HEK293 (cell line): ENCODE measurements at regions not wholly inside any gene's neighbourhood (a gene's known extent, or its start where the extent isn't known, plus 50 kb on each side); places are given as distances from the start of the nearest gene placed in this dataset.

Source experiments
- CTCF ChIA-PET: fragments of 350-600 bp; formaldehyde crosslinking; extraction: SDS; loops from one replicate; lab custom pipeline; 2021; ENCODE audit warnings: antibody characterized with exemption; lab: Yijun Ruan, JAX
- POLR2A ChIA-PET: fragments of 300-600 bp; formaldehyde crosslinking; extraction: SDS; loops from one replicate; lab custom pipeline; 2020; ENCODE audit warnings: antibody characterized with exemption, inconsistent platforms; lab: Yijun Ruan, JAX
- H3K27ac ChIP-seq: fragments of 200-500 bp; sonication (Bioruptor generic); 2 replicates; pipeline ENCODE4 v1.5.1; 2014; ENCODE audit warnings: low read depth, low read length, control low read depth, inconsistent platforms; ENCODE audit errors: extremely low read depth
- H3K36me3 ChIP-seq, 2 experiments: fragments of 200-500 bp in 1 of 2; sonication (Bioruptor generic) in 1 of 2; 1 replicate in 1 of 2; 2 replicates in 1 of 2; pipeline ENCODE4 v1.5.1; 2014 to 2017; ENCODE audit warnings: inconsistent platforms in 2 of 2, low read length in 2 of 2; ENCODE audit not compliant: control insufficient read depth in 2 of 2, insufficient read depth in 1 of 2
- H3K4me1 ChIP-seq: fragments of 200-500 bp; sonication (Bioruptor generic); 2 replicates; pipeline ENCODE4 v1.5.1; 2014; ENCODE audit warnings: mild to moderate bottlenecking, low read length, inconsistent platforms; ENCODE audit not compliant: control insufficient read depth, insufficient read depth
- H3K4me3 ChIP-seq: 2 replicates; pipeline ENCODE4 v1.5.1; 2011; ENCODE audit warnings: low read depth, mild to moderate bottlenecking, control low read depth, low read length, moderate library complexity
- H3K9me3 ChIP-seq: fragments of 200-500 bp; sonication (Bioruptor generic); 2 replicates; pipeline ENCODE4 v1.5.1; 2014; ENCODE audit warnings: low read depth, low read length, inconsistent platforms; ENCODE audit not compliant: control insufficient read depth, insufficient read depth
- BCL11B ChIP-seq: fragments of 450-650 bp; formaldehyde crosslinking; IDR thresholded peaks from 2 replicates; pipeline ENCODE4 v1.5.1; 2016; ENCODE audit warnings: low read depth, missing biosample characterization, missing genetic modification characterization
- GFI1B ChIP-seq: fragments of 450-650 bp; formaldehyde crosslinking; IDR thresholded peaks from 2 replicates; pipeline ENCODE4 v1.5.1; 2016; ENCODE audit warnings: missing biosample characterization, missing genetic modification characterization
- KLF7 ChIP-seq: fragments of 450-650 bp; formaldehyde crosslinking; IDR thresholded peaks from 2 replicates; pipeline ENCODE4 v1.5.1; 2016; ENCODE audit warnings: missing biosample characterization, missing genetic modification characterization, borderline replicate concordance
- KLF9 ChIP-seq: fragments of 450-650 bp; formaldehyde crosslinking; IDR thresholded peaks from 2 replicates; pipeline ENCODE4 v1.5.1; 2016; ENCODE audit warnings: missing biosample characterization, missing genetic modification characterization, low read depth
- ZBTB48 ChIP-seq: fragments of 450-650 bp; formaldehyde crosslinking; IDR thresholded peaks from 2 replicates; pipeline ENCODE4 v1.5.1; 2016; ENCODE audit warnings: missing biosample characterization, missing genetic modification characterization
- ZBTB49 ChIP-seq: fragments of 450-650 bp; formaldehyde crosslinking; IDR thresholded peaks from 2 replicates; pipeline ENCODE4 v1.5.1; 2016; ENCODE audit warnings: missing biosample characterization, missing genetic modification characterization, low read depth
- ZNF112 ChIP-seq: fragments of 450-650 bp; formaldehyde crosslinking; IDR thresholded peaks from 2 replicates; pipeline ENCODE4 v1.5.0; 2017; ENCODE audit warnings: missing biosample characterization, missing genetic modification characterization
- ZNF114 ChIP-seq: fragments of 450-650 bp; formaldehyde crosslinking; IDR thresholded peaks from 2 replicates; pipeline ENCODE4 v1.5.0; 2017; ENCODE audit warnings: missing biosample characterization, missing genetic modification characterization
- ZNF155 ChIP-seq: fragments of 450-650 bp; formaldehyde crosslinking; IDR thresholded peaks from 2 replicates; pipeline ENCODE4 v1.5.1; 2016; ENCODE audit warnings: missing biosample characterization, missing genetic modification characterization
- ZNF16 ChIP-seq: fragments of 450-650 bp; formaldehyde crosslinking; IDR thresholded peaks from 2 replicates; pipeline ENCODE4 v1.5.1; 2016; ENCODE audit warnings: low read depth, missing biosample characterization, missing genetic modification characterization
- ZNF221 ChIP-seq: fragments of 450-650 bp; formaldehyde crosslinking; IDR thresholded peaks from 2 replicates; pipeline ENCODE4 v1.5.1; 2017; ENCODE audit warnings: missing biosample characterization, missing genetic modification characterization, borderline replicate concordance
- ZNF24 ChIP-seq: fragments of 450-650 bp; formaldehyde crosslinking; IDR thresholded peaks from 2 replicates; pipeline ENCODE4 v1.5.1; 2016; ENCODE audit warnings: missing biosample characterization, missing genetic modification characterization
- ZNF266 ChIP-seq: fragments of 450-650 bp; formaldehyde crosslinking; IDR thresholded peaks from 2 replicates; pipeline ENCODE4 v1.5.1; 2016; ENCODE audit warnings: missing biosample characterization, missing genetic modification characterization, low read depth
- ZNF354C ChIP-seq: fragments of 450-650 bp; formaldehyde crosslinking; IDR thresholded peaks from 2 replicates; pipeline ENCODE4 v1.5.1; 2016; ENCODE audit warnings: missing biosample characterization, missing genetic modification characterization, low read depth, borderline replicate concordance
- ZNF37A ChIP-seq: fragments of 450-650 bp; IDR thresholded peaks from 2 replicates; pipeline ENCODE4 v1.5.1; 2018; ENCODE audit warnings: missing biosample characterization, missing genetic modification characterization
- ZNF398 ChIP-seq: fragments of 450-650 bp; formaldehyde crosslinking; IDR thresholded peaks from 2 replicates; pipeline ENCODE4 v1.5.1; 2017; ENCODE audit warnings: missing biosample characterization, missing genetic modification characterization
- ZNF416 ChIP-seq: fragments of 450-650 bp; formaldehyde crosslinking; IDR thresholded peaks from 2 replicates; pipeline ENCODE4 v1.5.1; 2016; ENCODE audit warnings: missing biosample characterization, missing genetic modification characterization
- ZNF488 ChIP-seq: fragments of 450-650 bp; formaldehyde crosslinking; IDR thresholded peaks from 2 replicates; pipeline ENCODE4 v1.5.1; 2016; ENCODE audit warnings: missing biosample characterization, missing genetic modification characterization
- ZNF544 ChIP-seq: fragments of 450-650 bp; formaldehyde crosslinking; IDR thresholded peaks from 2 replicates; pipeline ENCODE4 v1.5.0; 2017; ENCODE audit warnings: missing biosample characterization, missing genetic modification characterization
- ZNF555 ChIP-seq: fragments of 450-650 bp; formaldehyde crosslinking; conservative IDR thresholded peaks from 2 replicates; pipeline ENCODE4 v1.5.1; 2017; ENCODE audit warnings: missing biosample characterization, mild to moderate bottlenecking, missing genetic modification characterization, inconsistent platforms
- ZNF580 ChIP-seq: fragments of 450-650 bp; formaldehyde crosslinking; IDR thresholded peaks from 2 replicates; pipeline ENCODE4 v1.5.1; 2016; ENCODE audit warnings: missing biosample characterization, missing genetic modification characterization
- ZNF623 ChIP-seq: fragments of 450-650 bp; formaldehyde crosslinking; IDR thresholded peaks from 2 replicates; pipeline ENCODE4 v1.5.1; 2016; ENCODE audit warnings: missing biosample characterization, missing genetic modification characterization
- ZNF629 ChIP-seq: fragments of 450-650 bp; formaldehyde crosslinking; IDR thresholded peaks from 2 replicates; pipeline ENCODE4 v1.5.1; 2017; ENCODE audit warnings: missing biosample characterization, missing genetic modification characterization
- ZNF654 ChIP-seq: fragments of 450-650 bp; formaldehyde crosslinking; IDR thresholded peaks from 2 replicates; pipeline ENCODE4 v1.5.1; 2016; ENCODE audit warnings: low read depth, missing biosample characterization, missing genetic modification characterization
- ZNF747 ChIP-seq: fragments of 450-650 bp; formaldehyde crosslinking; IDR thresholded peaks from 2 replicates; pipeline ENCODE4 v1.5.1; 2016; ENCODE audit warnings: missing biosample characterization, missing genetic modification characterization
- ZNF777 ChIP-seq: fragments of 450-650 bp; formaldehyde crosslinking; IDR thresholded peaks from 2 replicates; pipeline ENCODE4 v1.5.1; 2017; ENCODE audit warnings: missing biosample characterization, missing genetic modification characterization, borderline replicate concordance
- ZNF837 ChIP-seq: fragments of 450-650 bp; formaldehyde crosslinking; IDR thresholded peaks from 2 replicates; pipeline ENCODE4 v1.5.1; 2016; ENCODE audit warnings: missing biosample characterization, missing genetic modification characterization
- ZNF843 ChIP-seq: fragments of 450-650 bp; formaldehyde crosslinking; IDR thresholded peaks from 2 replicates; pipeline ENCODE4 v1.5.1; 2016; ENCODE audit warnings: missing biosample characterization, missing genetic modification characterization
- ZSCAN5A ChIP-seq: fragments of 450-650 bp; formaldehyde crosslinking; IDR thresholded peaks from 2 replicates; pipeline ENCODE4 v1.5.1; 2016; ENCODE audit warnings: missing biosample characterization, missing genetic modification characterization

- TF ChIP-seq ZNF777 (no peak), ZNF398 (no peak), KLF7 (tag by site-specific recombination) (no peak), ZNF555 (no peak), ZBTB49 (tag by site-specific recombination) (no peak), ZBTB48 (no peak), ZNF114 (no peak), ZNF488 (no peak), ZNF155 (tag by site-specific recombination) (no peak), ZNF654 (tag by site-specific recombination) (no peak), ZNF416 (tag by site-specific recombination) (no peak), ZNF544 (tag by site-specific recombination) (no peak), ZNF843 (tag by site-specific recombination) (no peak), ZNF837 (tag by site-specific recombination) (no peak), ZNF747 (tag by site-specific recombination) (no peak), ZSCAN5A (tag by site-specific recombination) (no peak), ZNF580 (tag by site-specific recombination) (no peak), ZNF37A (tag by site-specific recombination) (no peak)
- Histone ChIP-seq H3K36me3 (no peaks in the 10 kb centered on the region), H3K4me3 (no peak overlapping the region), H3K4me1 (no peaks in the 10 kb centered on the region), H3K27ac (no peak overlapping the region), H3K9me3 (no peaks in the 10 kb centered on the region)
- POLR2A ChIA-PET = no interaction called here
- CTCF ChIA-PET = no interaction called here
Observed at GRCh38 chr3:154992655-154993054, 87.5 kb upstream of the MME start.

GRCh38 chr3:154990543-154990942 is 89.6 kb upstream of the MME start:
- no peaks in the 10 kb centered on the region for H3K9me3 ChIP-seq
- POLR2A ChIA-PET = no interaction called here

More at GRCh38 chr3:154990543-154990942, 89.6 kb upstream of the MME start:
- Histone ChIP-seq H3K36me3 (no peaks in the 10 kb centered on the region), H3K4me1 (no peaks in the 10 kb centered on the region), H3K4me3 (no peak overlapping the region), H3K27ac (no peak overlapping the region)
- CTCF ChIA-PET = no interaction called here
- TF ChIP-seq ZNF623 (tag by site-specific recombination) = no peak
- no peak for TF ChIP-seq ZNF354C (tag by site-specific recombination)
- TF ChIP-seq ZNF266 (tag by site-specific recombination) = no peak
- TF ChIP-seq BCL11B (tag by site-specific recombination) = no peak
- no peak for TF ChIP-seq KLF9 (tag by site-specific recombination)
- TF ChIP-seq ZNF16 = no peak
- TF ChIP-seq ZNF221 = no peak
- TF ChIP-seq ZNF24 (tag by site-specific recombination) = no peak
- no peak for TF ChIP-seq ZNF112 (tag by site-specific recombination)
- no peak for TF ChIP-seq ZNF629 (tag by site-specific recombination)
- TF ChIP-seq GFI1B (tag by site-specific recombination) = no peak
